ENCODE measurements at regions not wholly inside any gene's neighbourhood (a gene's known extent, or its start where the extent isn't known, plus 50 kb on each side); places are given as distances from the start of the nearest gene placed in this dataset.
"Not testable (repeated sequence)": the region's sequence is repeated elsewhere in the genome, so short reads cannot be mapped to it uniquely, and the experiment has no call there.

GRCh38 chr7:137107802-137108201 is 235.7 kb downstream of the PTN start:
- DNase-seq, result not testable (repeated sequence)

DNA sequence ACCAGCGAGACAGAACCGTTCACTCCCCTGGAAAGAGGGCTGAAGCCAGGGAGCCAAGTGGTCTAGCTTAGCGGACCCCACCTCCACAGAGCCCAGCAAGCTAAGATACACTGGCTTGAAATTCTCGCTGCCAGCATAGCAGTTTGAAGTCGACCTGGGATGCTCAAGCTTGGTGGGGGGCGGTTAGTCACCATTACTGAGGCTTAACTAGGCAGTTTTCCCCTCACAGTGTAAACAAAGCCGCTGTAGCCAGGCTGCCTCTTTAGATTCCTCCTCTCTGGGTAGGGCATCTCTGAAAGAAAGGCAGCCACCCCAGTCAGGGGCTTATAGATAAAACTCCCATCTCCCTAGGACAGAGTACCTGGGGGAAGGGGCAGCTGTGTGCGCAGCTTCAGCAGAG is 235.1 kb downstream of the CHRM2 start:
- DNase-seq, result not testable (repeated sequence)

DNA sequence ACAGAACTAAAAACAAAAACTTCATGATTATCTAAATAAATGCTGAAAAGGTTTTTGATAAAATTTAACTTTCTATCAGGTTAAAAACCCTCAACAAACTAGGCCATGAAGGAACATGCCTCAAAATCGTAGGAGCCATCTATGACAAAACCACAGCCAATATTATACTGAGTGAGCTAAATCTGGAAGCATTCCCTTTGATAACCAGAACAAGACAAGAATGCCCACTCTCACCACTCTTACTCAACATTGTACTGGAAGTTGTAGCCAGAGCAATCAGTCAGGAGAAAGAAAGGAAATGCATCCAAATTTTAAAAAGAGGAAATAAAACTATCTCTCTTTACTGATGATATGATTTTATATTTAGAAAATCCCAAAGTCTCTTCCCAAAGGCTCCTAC is 228.7 kb downstream of the CHRM2 start:
- DNase-seq, result no peak

DNA sequence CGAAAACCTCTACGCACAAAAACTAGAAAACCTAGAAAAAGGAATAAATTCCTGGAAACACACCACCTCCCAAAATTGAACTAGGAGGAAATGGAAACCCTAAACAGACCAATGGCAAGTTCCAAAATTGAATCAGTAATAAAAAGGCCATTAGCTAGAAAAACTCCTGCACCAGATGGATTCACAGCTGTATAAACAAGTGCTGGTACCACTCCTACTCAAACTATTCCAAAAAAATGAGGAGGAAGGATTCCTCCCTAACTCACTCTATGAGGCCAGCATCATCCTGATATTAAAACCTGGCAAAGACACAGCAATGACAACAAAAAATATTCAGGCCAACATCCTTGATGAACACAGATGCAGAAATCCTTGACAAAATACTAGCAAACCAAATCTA is 228.2 kb downstream of the CHRM2 start:
- no peak for DNase-seq

GRCh38 chr7:137093198-137093597 is 224.7 kb downstream of the CHRM2 start:
- no peak for DNase-seq

DNA sequence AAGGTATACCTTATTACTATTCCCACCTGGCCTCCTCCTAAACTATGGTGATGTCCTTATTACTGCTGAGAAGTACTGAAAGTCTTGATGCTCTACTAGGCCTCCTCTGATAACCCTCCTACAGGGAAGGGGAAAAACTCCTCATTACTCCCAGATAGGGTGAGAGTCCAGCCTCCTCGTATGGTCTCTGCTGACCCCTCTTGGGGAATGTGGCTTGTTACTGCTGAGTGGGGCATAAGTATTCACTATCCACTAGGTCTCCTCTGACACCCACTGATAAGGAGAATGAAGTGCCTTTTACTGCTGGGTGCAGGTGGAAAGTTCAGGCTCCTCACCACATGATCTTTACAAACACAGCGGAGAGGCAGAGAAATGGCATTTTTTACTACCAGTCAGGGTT is 222.9 kb downstream of the CHRM2 start:
- DNase-seq, result no peak

DNA sequence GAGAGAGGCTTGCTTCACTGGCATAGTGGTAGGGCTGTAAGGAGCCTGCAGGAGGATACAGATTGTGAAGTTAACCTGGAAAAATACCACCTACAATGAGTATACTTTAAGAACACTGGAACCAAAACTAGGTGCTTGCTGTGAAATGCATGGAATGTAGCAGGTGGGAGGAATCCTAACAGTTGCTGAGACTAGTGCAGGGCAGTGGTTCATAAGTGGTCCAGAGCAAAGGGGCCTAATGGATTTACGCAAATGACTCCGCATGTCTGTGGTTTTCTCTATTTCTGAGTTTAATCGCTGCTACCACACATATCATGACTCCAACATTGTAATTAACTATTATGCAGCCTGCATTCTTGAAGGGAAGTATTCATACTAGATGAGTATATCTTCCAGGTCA is 218.4 kb downstream of the CHRM2 start:
- DNase-seq, result no peak

GRCh38 chr7:137084607-137085380 is 216.3 kb downstream of the CHRM2 start:
- no peak for DNase-seq

DNA sequence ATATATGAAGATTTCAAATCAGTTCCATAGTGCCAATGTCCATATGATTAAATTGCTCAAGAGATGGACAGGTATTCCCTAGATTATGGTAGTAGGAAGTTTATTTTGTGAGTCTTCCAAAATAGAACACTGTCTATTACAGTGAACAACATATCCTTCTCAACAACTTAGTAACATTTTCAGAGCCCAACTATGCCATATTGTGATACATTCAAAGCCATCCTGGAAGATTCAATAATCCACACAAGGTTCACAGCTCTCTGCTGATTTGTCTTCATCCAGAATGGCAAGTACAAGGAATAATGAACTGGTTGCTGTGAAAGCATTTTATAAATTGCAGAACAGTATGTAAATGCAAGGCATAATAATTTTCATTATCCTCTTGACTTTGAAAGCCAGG is 213.9 kb downstream of the CHRM2 start:
- DNase-seq, result no peak

DNA sequence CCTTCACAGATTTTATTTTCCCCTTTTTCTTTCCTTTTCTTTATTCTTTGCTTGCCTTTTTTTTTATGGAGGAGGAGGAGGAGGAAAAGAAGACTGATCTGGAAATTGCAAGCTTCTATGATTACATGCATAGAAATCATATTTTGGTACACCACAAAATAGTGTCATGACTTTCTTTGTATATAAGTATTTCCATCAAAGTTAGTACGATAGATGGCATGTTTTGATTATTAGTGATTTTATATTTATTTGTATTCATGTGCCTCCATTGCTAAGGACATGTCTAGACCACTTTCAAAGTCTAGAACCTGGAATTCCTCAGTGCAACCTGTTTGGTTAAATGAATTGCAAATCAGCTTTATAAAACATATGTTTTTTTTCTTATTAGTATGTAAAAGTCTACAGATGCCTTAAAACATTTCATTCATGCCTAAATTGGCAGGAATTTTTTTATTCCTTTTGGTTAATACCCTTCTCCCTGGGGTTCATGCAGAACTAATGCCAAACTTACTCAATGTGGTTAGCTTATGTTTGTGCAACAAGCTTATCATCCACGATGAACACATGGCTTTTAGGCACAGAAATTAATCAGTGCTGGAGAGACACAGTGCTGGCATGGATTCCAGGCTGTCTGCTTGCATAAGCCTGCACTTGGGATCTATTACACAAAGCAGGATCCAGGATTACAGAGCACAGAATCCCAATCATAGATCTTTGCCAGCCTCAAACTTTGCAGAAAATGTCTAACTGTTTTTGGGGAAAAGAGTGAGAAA is 213.1 kb downstream of the CHRM2 start:
- no peak for DNase-seq

DNA sequence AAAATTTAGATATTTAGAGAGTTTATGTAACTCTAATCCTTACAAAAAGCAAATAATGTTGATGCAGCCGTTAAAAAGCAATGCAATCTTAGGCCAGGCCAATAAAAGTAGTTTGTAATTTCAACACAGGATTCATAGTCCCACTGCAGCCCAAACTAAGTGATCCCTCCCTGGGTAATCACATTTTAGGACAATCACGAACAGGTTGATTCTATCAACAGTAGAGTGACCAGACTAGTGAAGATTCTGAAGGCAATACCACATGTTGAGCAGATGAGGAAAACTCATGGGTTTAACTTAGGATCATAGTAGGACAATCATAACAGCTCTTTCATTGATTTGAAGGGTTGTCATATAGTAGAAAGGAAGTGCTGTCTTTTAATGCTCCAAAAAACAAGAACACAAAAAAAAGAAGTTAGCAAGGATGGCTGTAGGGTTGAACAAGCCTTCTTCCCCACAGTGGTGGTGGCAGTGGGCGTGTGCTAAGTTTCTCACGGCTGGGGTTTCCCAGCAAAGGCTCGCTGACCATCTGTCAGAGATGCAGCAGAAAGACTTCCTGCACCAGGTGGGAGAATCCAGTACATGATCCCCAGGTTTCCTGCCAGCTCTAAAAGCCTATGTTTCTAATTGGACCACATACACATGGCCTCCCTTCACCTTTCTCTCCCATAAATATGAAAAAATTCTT is 212.2 kb downstream of the CHRM2 start:
- DNase-seq, result no peak

DNA sequence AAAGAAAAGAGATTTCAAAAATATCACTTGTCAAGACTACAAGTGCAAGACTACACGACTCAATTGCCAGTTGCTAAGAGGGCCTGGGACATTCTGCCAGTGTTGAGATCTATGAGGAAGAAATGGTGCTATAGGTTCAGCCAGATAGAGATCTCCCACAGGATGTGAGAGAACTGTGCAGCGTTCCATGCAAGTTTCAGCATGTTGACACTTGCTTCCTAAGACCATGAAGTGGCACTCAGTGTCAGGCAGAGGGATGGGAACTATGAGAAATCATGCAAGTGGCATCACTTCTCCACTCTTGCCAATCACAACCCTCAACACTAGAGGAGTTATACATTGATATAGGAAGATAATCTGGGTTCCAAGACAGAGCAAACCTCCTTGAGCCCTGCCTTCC is 210.3 kb downstream of the CHRM2 start:
- DNase-seq, result no peak

- DNase-seq, result no peak
Observed at GRCh38 chr7:137074391-137075030, 206.1 kb downstream of the CHRM2 start.

DNA sequence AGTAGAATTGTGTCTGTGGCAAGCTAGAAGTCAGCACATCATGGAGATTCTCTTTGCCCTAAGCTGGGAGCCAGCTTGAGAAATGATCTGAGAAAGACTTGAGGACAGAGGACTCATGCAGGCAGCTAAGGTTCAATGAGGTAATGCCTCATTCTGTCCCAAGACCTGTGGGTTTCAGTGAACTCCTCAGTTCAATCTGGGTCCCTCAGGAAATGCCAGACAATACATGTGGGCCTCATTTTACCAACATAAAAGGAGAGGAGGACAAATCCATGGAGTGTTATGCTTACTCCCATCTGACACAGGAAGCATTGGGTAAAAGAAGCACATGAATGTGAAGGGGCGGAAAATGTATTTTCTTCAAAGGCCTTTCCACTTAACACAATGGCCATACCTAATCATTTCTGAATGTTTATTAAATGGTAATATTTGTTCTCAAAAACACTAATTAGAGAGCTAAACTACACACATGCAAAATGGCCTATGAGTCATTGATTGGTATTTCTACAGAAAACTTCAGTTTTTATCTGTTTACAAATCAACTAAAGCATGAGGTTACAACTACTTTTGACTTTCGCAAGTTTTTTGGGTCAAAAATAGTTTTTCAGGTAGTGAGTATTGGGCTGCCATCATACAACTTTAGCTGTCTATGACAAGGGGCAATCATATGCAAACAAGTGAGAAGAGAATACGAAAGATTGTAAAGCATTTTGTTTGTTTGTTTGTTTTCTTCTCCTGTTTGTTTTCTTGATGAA is 205.3 kb downstream of the CHRM2 start:
- DNase-seq, result no peak

All from NCI-H345 (cell line).